Osteocyte (in vitro differentiated cells): ENCODE measurements at regions not wholly inside any gene's neighbourhood (a gene's known extent, or its start where the extent isn't known, plus 50 kb on each side); places are given as distances from the start of the nearest gene placed in this dataset.

Experiments
- DNase-seq: peaks from one replicate; pipeline ENCODE4 v3.0.0; 2021; ENCODE audit warnings: mixed read lengths; ENCODE audit not compliant: unreplicated experiment; ENCODE audit errors: extremely low spot score
- H3K27ac Mint-ChIP-seq: one replicate; pipeline ENCODE4 v1.8.0; 2021; ENCODE audit warnings: mild to moderate bottlenecking, mixed read lengths; ENCODE audit not compliant: unreplicated experiment
- H3K27me3 Mint-ChIP-seq: one replicate; pipeline ENCODE4 v1.8.0; 2021; ENCODE audit warnings: mixed read lengths; ENCODE audit not compliant: unreplicated experiment
- H3K36me3 Mint-ChIP-seq: one replicate; pipeline ENCODE4 v1.8.0; 2021; ENCODE audit warnings: mixed read lengths; ENCODE audit not compliant: unreplicated experiment
- H3K4me1 Mint-ChIP-seq: one replicate; pipeline ENCODE4 v1.8.0; 2021; ENCODE audit warnings: mixed read lengths; ENCODE audit not compliant: unreplicated experiment
- H3K4me3 Mint-ChIP-seq: one replicate; pipeline ENCODE4 v1.8.0; 2021; ENCODE audit warnings: mild to moderate bottlenecking, moderate library complexity, mixed read lengths; ENCODE audit not compliant: unreplicated experiment
- H3K9me3 Mint-ChIP-seq: one replicate; pipeline ENCODE4 v1.8.0; 2021; ENCODE audit warnings: mixed read lengths; ENCODE audit not compliant: unreplicated experiment
- TF ChIP-seq, protein P1 (sequence below): fragments of 200-600 bp; sonication (generic); IDR thresholded peaks from 2 replicates; pipeline ENCODE4 v1.5.0; 2021; ENCODE audit warnings: antibody characterized with exemption, mild to moderate bottlenecking, moderate library complexity

- peaks cover 36% of the 10 kb centered on the region for H3K27me3 Mint-ChIP-seq
- no peak for DNase-seq
Observed at GRCh38 chr14:25132732-25133422, 82.9 kb upstream of the STXBP6 start.

DNA sequence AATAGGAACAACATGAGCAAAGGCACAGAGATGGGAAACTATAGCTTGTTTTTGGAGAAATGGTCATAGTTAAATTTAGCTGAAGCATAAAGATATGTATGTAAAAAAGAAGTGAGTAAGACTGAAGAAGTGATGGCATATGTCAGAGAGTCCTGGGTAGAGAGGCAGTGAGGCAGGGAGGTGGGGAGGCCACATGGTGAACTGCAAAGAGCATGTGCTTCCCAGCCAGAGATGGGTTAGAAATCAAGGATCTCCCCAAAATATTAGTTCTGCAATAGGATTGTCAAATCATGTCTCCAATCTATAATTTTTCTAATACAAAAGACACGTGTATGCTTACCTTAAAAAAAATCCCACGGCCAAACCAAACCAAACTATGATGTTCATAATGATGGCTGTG is 82.1 kb upstream of the STXBP6 start:
- TF ChIP-seq, protein P1, sequence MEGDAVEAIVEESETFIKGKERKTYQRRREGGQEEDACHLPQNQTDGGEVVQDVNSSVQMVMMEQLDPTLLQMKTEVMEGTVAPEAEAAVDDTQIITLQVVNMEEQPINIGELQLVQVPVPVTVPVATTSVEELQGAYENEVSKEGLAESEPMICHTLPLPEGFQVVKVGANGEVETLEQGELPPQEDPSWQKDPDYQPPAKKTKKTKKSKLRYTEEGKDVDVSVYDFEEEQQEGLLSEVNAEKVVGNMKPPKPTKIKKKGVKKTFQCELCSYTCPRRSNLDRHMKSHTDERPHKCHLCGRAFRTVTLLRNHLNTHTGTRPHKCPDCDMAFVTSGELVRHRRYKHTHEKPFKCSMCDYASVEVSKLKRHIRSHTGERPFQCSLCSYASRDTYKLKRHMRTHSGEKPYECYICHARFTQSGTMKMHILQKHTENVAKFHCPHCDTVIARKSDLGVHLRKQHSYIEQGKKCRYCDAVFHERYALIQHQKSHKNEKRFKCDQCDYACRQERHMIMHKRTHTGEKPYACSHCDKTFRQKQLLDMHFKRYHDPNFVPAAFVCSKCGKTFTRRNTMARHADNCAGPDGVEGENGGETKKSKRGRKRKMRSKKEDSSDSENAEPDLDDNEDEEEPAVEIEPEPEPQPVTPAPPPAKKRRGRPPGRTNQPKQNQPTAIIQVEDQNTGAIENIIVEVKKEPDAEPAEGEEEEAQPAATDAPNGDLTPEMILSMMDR, result no peak
- Mint-ChIP-seq H3K9me3 (no peaks in the 10 kb centered on the region), H3K27me3 (peaks cover 36% of the 10 kb centered on the region), H3K4me3 (no peak overlapping the region), H3K36me3 (no peaks in the 10 kb centered on the region), H3K27ac (no peak overlapping the region), H3K4me1 (peaks cover 15% of the 10 kb centered on the region)
- no peak for DNase-seq

More at GRCh38 chr14:25132732-25133422, 82.9 kb upstream of the STXBP6 start:
- peaks cover 1% of the 10 kb centered on the region for H3K9me3 Mint-ChIP-seq
- no peak overlapping the region for H3K4me3 Mint-ChIP-seq
- TF ChIP-seq, protein P1, result peak; percentile 89
- H3K27ac Mint-ChIP-seq, result no peak overlapping the region
- peaks cover 15% of the 10 kb centered on the region for H3K4me1 Mint-ChIP-seq
- no peaks in the 10 kb centered on the region for H3K36me3 Mint-ChIP-seq

- no peak for DNase-seq
- Mint-ChIP-seq H3K36me3 (no peaks in the 10 kb centered on the region), H3K27me3 (no peaks in the 10 kb centered on the region), H3K4me3 (no peak overlapping the region), H3K4me1 (peaks cover 9% of the 10 kb centered on the region), H3K27ac (no peak overlapping the region), H3K9me3 (no peaks in the 10 kb centered on the region)
- TF ChIP-seq, protein P1, result no peak
Observed at GRCh38 chr14:25122843-25123242, 72.9 kb upstream of the STXBP6 start.

DNA sequence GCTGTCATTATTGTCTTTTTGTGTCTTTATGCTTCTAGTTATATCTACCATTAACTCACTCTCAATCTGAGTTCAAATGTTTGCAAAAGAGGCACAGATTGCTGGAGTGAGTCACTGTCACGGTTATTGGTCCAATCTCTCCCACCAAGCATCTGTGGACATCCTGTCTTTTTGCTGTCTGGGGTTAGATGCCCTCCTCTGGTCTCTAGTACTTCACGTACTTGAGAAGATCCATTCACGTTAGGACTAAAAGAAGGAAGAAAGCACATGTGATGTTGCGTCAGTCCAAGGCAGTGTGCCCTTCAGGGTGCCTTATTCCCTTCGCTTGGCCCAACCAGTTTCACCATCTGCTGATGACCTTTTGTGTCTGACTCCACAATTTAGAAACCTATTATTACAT is 72.3 kb upstream of the STXBP6 start:
- peak overlapping the region; percentile 32 for H3K27ac Mint-ChIP-seq
- peaks cover 9% of the 10 kb centered on the region for H3K4me1 Mint-ChIP-seq

More for the DNA sequence above, 72.3 kb upstream of the STXBP6 start:
- no peak for DNase-seq
- no peaks in the 10 kb centered on the region for H3K27me3 Mint-ChIP-seq
- H3K4me3 Mint-ChIP-seq, result no peak overlapping the region
- TF ChIP-seq, protein P1, result no peak
- no peaks in the 10 kb centered on the region for H3K36me3 Mint-ChIP-seq
- no peaks in the 10 kb centered on the region for H3K9me3 Mint-ChIP-seq
